ENCODE measurements at regions not wholly inside any gene's neighbourhood (a gene's known extent, or its start where the extent isn't known, plus 50 kb on each side); places are given as distances from the start of the nearest gene placed in this dataset.

DNA sequence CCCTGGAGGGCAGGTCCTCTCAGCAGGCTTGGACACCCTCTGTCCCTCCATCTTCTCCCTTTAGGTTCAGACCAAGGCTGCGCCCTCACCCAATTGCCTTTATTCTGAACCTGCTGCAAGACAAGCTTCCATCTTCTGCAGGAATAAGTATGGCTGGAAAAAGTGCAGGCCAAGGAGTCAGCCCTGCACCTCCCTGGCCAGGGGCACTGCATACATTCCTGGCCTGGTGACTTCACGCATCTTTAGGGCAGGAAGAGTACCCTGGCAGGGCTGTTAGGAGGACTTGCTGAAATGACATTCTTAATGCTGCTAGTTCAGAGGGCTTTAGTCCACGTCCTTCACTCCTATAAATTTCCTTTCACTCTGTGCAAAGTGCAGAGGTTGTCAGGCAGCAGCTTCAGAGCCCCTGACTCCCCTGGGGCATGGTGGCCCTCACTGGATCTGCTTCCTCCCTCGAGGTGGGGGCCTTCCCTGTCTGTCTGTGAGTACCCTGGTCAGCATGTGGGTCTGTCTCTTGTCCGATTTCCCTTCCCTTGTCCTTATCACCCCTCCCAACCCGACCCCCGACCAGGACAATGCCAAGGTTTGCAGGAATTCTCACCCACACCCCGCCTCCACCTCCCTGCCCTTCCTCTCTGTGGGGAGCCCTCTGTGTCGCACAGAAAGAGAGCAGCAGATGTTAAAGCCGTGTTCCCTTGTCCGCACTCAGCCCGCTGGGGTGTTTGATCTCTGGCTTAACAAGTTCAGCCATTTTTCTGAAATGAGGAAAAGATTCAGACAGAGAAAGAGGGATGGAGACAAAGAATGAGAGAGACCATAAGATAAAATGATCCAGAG is 124.5 kb upstream of the SYT13 start:
- TF ChIP-seq SP1 (IDR thresholded peaks at IDR 0.05) (no peak), FOXM1 (IDR thresholded peaks at IDR 0.05; ENCODE audit: borderline replicate concordance) (no peak), FOXK2 (IDR thresholded peaks at IDR 0.05) (no peak), ELF4 (IDR thresholded peaks at IDR 0.05) (no peak), SUZ12 (IDR thresholded peaks at IDR 0.05) (no peak), LEF1 (IDR thresholded peaks at IDR 0.05; ENCODE audit: borderline replicate concordance) (no peak), ARNT (IDR thresholded peaks at IDR 0.05) (no peak), FOXA1 (IDR thresholded peaks at IDR 0.05) (no peak), BHLHE40 (IDR thresholded peaks at IDR 0.05; ENCODE audit: borderline replicate concordance) (no peak), CTBP1 (IDR thresholded peaks at IDR 0.05; ENCODE audit: borderline replicate concordance) (no peak), TARDBP (IDR thresholded peaks at IDR 0.05) (no peak), L3MBTL2 (conservative IDR thresholded peaks at IDR 0.05) (no peak)
